OCI-LY7 (cell line): ENCODE measurements at regions not wholly inside any gene's neighbourhood (a gene's known extent, or its start where the extent isn't known, plus 50 kb on each side); places are given as distances from the start of the nearest gene placed in this dataset.
"Not testable (repeated sequence)": the region's sequence is repeated elsewhere in the genome, so short reads cannot be mapped to it uniquely, and the experiment has no call there.

ENCODE experiments used
- BruUV-seq: library from RNA; stranded (reverse); fragments of 400-500 nt; replicated peaks from 2 replicates; lab custom pipeline; 2021; lab: Mats Ljungman, UMichigan
- CTCF ChIA-PET: fragments of 300-600 bp; sonication (Branson Sonifier 250); formaldehyde crosslinking; loops from one replicate; lab custom pipeline; 2022; ENCODE audit warnings: antibody characterized with exemption; ENCODE audit not compliant: unreplicated experiment; lab: Charles Lee
- POLR2A ChIA-PET: fragments of 300-600 bp; sonication (Branson Sonifier 250); formaldehyde crosslinking; loops from one replicate; lab custom pipeline; 2022; ENCODE audit warnings: antibody characterized with exemption; lab: Charles Lee
- DNase-seq: peaks from one replicate; pipeline ENCODE4 v3.0.0-alpha.2; 2015; ENCODE audit warnings: low spot score
- H2AFZ ChIP-seq: fragments of 200-600 bp; sonication (generic), shearing (Covaris generic); 2 replicates; pipeline ENCODE4 v1.6.1; 2014; ENCODE audit warnings: mild to moderate bottlenecking, antibody characterized with exemption, low read length, moderate library complexity
- H3K27ac ChIP-seq: fragments of 200-600 bp; sonication (generic); 2 replicates; pipeline ENCODE4 v1.5.1; 2014; ENCODE audit warnings: mixed run types, low read depth, mild to moderate bottlenecking, moderate library complexity, low read length, inconsistent platforms; ENCODE audit not compliant: poor library complexity, severe bottlenecking
- H3K36me3 ChIP-seq: fragments of 200-600 bp; sonication (generic); 2 replicates; pipeline ENCODE4 v1.6.1; 2014; ENCODE audit warnings: mild to moderate bottlenecking, antibody characterized with exemption, low read length, moderate library complexity, mixed read lengths; ENCODE audit not compliant: insufficient read depth
- H3K4me1 ChIP-seq: fragments of 200-600 bp; sonication (generic); 2 replicates; pipeline ENCODE4 v1.5.1; 2014; ENCODE audit warnings: mild to moderate bottlenecking, low read length; ENCODE audit not compliant: insufficient read depth, poor library complexity, severe bottlenecking
- H3K4me2 ChIP-seq: fragments of 200-600 bp; sonication (generic); 2 replicates; pipeline ENCODE4 v1.6.1; 2014; ENCODE audit warnings: mild to moderate bottlenecking, low read length
- H3K4me3 ChIP-seq: fragments of 200-600 bp; sonication (generic); 2 replicates; pipeline ENCODE4 v1.5.1; 2014; ENCODE audit warnings: mild to moderate bottlenecking, low read depth, low read length; ENCODE audit not compliant: poor library complexity, severe bottlenecking
- H3K79me2 ChIP-seq: fragments of 200-600 bp; sonication (generic); 2 replicates; pipeline ENCODE4 v1.6.1; 2016; ENCODE audit warnings: low read depth, mild to moderate bottlenecking, low read length, moderate library complexity, mixed read lengths; ENCODE audit not compliant: insufficient read depth
- H3K9me2 ChIP-seq: fragments of 200-600 bp; sonication (generic); 2 replicates; pipeline ENCODE4 v1.6.1; 2016; ENCODE audit warnings: mild to moderate bottlenecking, low read length, mixed read lengths; ENCODE audit not compliant: insufficient read depth
- H3K9me3 ChIP-seq: fragments of 200-600 bp; sonication (generic); 2 replicates; pipeline ENCODE4 v1.6.1; 2014; ENCODE audit warnings: mild to moderate bottlenecking, mixed run types, low read length, mixed read lengths
- H4K20me1 ChIP-seq: fragments of 200-600 bp; sonication (generic); 2 replicates; pipeline ENCODE4 v1.6.1; 2014; ENCODE audit warnings: mild to moderate bottlenecking, antibody characterized with exemption, low read length, moderate library complexity, mixed read lengths; ENCODE audit not compliant: insufficient read depth
- EZH2phosphoT487 ChIP-seq: fragments of 200-600 bp; sonication (generic); IDR thresholded peaks from 2 replicates; pipeline ENCODE4 v1.6.1; 2018; ENCODE audit warnings: low read depth, borderline replicate concordance, mild to moderate bottlenecking, mixed run types, antibody characterized with exemption, low read length, moderate library complexity, mixed read lengths
- intact Hi-C: fragments of 100-400 bp; cut with micrococcal nuclease; formaldehyde crosslinking; loops from one replicate; pipeline ENCODE4 v1.10.0; 2022; ENCODE audit not compliant: unreplicated experiment
- TF ChIP-seq, protein P1 (sequence below): fragments of 200-600 bp; sonication (generic); conservative IDR thresholded peaks from 2 replicates; pipeline ENCODE4 v1.5.1; 2014; ENCODE audit warnings: mild to moderate bottlenecking, antibody characterized with exemption, low read length, moderate library complexity, mixed read lengths

DNA sequence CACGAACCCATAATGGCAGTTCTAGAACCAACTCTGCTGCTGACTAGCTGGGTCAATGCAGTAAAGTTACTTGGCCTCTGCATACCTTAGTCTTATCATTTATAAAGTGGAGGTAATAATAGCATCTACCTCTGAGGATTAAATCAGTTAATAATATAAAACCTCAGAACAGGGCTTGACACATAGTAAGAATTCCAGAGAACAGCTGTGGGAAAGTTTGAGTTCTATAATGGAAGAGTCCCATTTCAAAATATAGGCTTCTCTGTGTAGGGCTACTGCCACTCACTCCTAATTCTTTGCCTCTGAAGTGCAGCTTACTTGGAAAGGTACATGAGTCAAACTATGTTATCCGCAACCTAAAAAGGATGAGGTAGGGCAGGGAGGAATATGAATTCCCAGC, 269.2 kb upstream of the PRKD1 start:
- intact Hi-C loops, result no loop called here
- no peaks in the 10 kb centered on the region for H3K9me3 ChIP-seq
- no peaks in the 10 kb centered on the region for H4K20me1 ChIP-seq
- ChIA-PET POLR2A (no interaction called here), CTCF (no interaction called here)
- H3K4me2 ChIP-seq, result no peak overlapping the region
- DNase-seq, result no peak
- no TSS peak for BruUV-seq
- no peak for TF ChIP-seq EZH2phosphoT487
- TF ChIP-seq, protein P1, sequence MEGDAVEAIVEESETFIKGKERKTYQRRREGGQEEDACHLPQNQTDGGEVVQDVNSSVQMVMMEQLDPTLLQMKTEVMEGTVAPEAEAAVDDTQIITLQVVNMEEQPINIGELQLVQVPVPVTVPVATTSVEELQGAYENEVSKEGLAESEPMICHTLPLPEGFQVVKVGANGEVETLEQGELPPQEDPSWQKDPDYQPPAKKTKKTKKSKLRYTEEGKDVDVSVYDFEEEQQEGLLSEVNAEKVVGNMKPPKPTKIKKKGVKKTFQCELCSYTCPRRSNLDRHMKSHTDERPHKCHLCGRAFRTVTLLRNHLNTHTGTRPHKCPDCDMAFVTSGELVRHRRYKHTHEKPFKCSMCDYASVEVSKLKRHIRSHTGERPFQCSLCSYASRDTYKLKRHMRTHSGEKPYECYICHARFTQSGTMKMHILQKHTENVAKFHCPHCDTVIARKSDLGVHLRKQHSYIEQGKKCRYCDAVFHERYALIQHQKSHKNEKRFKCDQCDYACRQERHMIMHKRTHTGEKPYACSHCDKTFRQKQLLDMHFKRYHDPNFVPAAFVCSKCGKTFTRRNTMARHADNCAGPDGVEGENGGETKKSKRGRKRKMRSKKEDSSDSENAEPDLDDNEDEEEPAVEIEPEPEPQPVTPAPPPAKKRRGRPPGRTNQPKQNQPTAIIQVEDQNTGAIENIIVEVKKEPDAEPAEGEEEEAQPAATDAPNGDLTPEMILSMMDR, result no peak
- H3K36me3 ChIP-seq, result no peaks in the 10 kb centered on the region
- H3K79me2 ChIP-seq, result no peaks in the 10 kb centered on the region
- no peak overlapping the region for H3K4me3 ChIP-seq
- H3K4me1 ChIP-seq, result no peaks in the 10 kb centered on the region
- no peak overlapping the region for H2AFZ ChIP-seq
- H3K9me2 ChIP-seq, result no peaks in the 10 kb centered on the region
- no peak overlapping the region for H3K27ac ChIP-seq

DNA sequence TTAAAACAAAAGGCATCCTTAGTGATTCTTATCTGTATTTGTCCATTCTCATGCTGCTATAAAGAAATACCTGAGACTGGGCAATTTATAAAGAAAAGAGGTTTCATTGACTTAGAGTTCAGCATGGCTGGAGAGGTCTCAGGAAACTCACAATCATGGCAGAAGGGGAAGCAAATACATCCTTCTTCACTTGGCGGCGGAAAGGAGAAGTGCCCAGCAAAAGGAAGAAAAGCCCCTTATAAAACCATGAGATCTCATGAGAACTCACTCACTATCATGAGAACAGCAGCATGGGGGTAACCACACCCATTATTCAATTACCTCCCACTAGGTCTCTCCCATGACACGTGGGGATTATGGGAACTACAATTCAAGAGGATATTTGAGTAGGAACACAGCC, 271.1 kb upstream of the PRKD1 start:
- H3K4me3 ChIP-seq, H3K79me2 ChIP-seq, CTCF ChIA-PET, H3K27ac ChIP-seq, DNase-seq, H3K9me2 ChIP-seq, H4K20me1 ChIP-seq, H3K9me3 ChIP-seq, H2AFZ ChIP-seq, H3K4me2 ChIP-seq, intact Hi-C loops, H3K4me1 ChIP-seq, POLR2A ChIA-PET, BruUV-seq, H3K36me3 ChIP-seq: not testable (repeated sequence)

DNA sequence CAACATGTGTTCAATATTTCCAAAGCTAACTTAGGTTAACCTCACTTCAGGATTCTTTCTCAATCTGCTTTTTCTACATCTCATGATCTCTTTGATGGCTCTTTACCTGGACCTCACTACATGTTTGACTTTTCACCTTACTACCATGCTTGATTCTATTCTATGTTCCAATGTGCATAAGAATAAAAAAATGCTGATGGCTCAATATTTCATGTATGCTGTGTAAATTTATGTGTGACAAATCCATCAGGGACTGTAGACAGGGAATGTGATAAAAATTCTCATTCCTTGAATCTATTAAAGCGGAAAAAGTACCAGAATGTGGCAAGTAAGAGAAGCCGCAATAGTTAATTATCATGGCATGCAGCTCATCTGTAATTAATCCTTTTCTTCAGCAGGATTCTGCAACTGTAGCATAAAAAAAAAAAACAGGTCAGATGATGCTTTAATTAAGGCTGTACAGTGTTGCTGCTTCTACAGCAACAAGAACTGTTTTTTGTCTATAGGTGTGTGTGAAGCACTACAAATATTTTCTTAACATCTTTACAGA, 276.9 kb upstream of the PRKD1 start:
- no peaks in the 10 kb centered on the region for H3K9me3 ChIP-seq
- no peak for TF ChIP-seq EZH2phosphoT487
- TF ChIP-seq, protein P1, result no peak
- intact Hi-C loops, result no loop called here

More for the DNA sequence above, 276.9 kb upstream of the PRKD1 start:
- BruUV-seq, result no TSS peak
- no peaks in the 10 kb centered on the region for H3K79me2 ChIP-seq
- H3K9me2 ChIP-seq, result no peaks in the 10 kb centered on the region
- H3K36me3 ChIP-seq, result no peaks in the 10 kb centered on the region
- H3K4me3 ChIP-seq, result no peak overlapping the region
- ChIA-PET POLR2A (no interaction called here), CTCF (no interaction called here)
- no peak overlapping the region for H3K27ac ChIP-seq
- H2AFZ ChIP-seq, result no peak overlapping the region
- no peak overlapping the region for H3K4me2 ChIP-seq
- no peaks in the 10 kb centered on the region for H3K4me1 ChIP-seq
- no peaks in the 10 kb centered on the region for H4K20me1 ChIP-seq
- DNase-seq, result no peak
